Activated CD4-positive, alpha-beta T cell treated with anti-CD3 and anti-CD28 coated beads for 4 hours (primary cell): ENCODE measurements at regions not wholly inside any gene's neighbourhood (a gene's known extent, or its start where the extent isn't known, plus 50 kb on each side); places are given as distances from the start of the nearest gene placed in this dataset.
"Not testable (repeated sequence)": the region's sequence is repeated elsewhere in the genome, so short reads cannot be mapped to it uniquely, and the experiment has no call there.

Source experiments
- DNase-seq, 2 donors: peaks; one replicate each; pipeline ENCODE4 v3.0.0-alpha.2; 2020

DNA sequence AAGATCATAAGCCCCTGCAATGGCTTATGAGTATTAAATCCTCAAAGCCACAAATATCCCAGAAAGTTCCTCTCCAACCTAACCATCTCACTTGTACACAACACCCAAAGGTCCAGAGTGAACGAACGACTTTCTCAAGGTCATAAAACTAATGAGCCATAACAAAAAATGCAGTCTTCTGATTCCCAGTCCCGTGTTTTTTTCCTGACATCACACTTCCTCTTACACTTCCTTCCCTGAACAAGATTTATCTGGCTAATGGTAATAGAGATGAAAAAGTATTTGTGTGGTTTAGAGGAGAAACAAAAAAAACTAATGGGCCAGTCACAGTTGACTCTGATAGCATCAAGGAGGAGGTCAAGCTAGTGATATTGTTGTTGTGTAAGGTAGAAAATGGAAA, 99.5 kb upstream of the KLHL13 start:
- no peak for DNase-seq

DNA sequence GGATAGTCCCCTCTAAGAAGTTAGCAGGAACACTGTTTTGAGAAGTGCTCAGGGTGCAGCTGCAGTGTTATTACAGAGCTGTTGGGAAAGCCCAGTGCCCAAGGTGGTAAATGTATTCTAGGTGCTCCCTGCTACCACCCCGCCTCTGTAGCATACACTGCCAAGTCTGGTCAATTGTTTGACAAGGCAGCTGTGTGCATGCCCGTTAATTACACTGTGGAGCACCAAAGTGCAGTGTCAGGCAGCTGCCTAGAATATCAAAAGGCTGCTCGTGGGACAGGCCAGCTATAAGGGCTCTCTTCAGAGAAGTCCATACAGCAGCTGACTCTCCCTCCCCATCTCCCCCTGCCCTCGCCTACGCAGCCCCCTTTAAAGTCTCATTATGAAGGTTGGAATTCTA, 99.9 kb upstream of the KLHL13 start:
- no peak for DNase-seq

DNA sequence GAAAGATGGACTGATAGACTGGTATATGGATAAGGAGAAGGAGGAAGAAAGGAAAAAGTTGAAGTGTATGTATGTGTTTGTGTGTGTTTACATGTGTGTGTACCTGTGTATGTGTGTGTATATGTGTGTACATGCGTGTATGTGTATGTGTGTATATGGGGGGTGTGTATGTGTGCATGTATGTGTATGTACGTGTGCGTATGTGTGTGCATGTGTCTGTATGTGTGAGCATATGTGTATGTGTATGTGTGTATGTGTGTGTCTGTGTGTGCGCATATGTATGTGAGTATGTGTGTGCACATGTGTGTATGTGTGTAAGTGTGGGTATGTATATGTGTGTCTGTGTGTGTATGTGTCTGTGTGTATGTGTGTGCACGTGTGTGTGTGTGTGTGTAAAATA, 101.5 kb upstream of the KLHL13 start:
- DNase-seq = no peak

DNA sequence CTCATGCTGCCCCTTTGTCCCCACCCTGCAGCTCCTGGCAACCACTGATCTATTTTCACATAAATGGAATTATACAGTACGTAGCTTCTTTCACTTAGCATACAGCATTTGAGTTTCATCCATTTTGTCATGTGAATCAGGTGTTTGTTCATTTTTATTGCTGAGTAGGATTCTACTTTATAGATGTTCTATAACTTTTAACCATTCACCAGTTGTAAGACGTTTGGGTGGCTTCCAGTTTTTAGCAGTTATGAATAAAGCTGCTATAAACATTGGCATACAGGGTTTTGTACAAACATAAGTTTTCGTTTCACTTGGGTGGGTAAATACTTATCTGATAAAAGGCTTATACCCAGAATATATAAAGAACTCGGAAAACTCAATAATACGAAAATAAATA, 102.3 kb upstream of the KLHL13 start:
- DNase-seq = no peak

DNA sequence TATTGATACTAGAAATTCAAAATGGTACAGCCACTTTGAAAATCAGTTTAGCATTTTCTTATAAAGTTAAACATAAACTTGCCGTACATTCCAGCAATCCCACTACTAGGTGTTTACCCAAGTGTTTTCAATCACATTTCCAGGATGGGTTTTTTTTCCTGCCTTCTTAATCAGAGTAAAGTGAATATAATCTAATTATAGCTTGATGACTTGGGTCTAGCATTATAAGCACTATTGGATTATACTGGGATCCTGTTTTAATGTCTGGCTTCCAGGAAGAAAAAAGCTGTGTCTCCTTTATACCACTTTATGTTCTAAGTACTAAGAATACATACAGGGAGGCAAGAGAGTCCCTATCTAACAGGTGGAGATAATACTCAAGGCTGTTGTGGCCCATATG, 103.3 kb upstream of the KLHL13 start:
- no peak for DNase-seq

DNA sequence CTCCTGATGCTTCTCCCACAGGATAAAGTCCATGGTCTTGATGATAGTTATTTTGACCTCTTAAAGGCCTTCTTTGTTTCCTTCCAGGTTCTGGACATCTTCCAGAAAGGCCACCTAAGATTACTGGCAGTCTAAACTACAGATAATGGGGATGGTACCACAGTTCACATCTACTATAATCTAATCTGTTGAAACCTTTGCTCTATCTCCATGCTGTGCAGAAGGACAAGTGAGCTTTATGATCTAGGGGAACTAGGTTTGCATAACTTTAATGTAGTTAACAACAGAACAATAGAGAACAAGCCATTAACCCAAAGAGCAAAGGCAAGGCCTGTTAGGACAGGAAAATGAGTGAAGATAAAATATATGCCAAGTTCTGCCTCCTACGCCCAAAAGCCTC, 103.9 kb upstream of the KLHL13 start:
- no peak for DNase-seq

DNA sequence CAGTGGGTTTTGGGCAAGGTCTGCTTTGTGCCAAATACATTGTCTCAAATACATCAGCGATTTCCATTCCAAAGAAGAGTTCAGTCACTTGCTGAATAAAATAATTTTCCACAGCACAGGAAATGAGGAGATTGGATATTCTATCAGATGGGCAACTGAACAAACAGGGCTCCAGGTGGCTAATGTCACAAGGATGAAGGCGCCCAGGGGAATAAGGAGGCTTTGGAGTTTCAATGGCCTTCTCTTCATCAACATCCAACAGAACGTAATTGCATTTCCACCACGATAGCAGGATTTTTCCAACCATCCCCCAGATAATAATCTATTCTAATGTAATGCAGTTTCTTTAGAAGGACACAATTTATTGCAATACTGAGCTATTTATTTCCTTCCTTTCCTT, 104.7 kb upstream of the KLHL13 start:
- DNase-seq = no peak

DNA sequence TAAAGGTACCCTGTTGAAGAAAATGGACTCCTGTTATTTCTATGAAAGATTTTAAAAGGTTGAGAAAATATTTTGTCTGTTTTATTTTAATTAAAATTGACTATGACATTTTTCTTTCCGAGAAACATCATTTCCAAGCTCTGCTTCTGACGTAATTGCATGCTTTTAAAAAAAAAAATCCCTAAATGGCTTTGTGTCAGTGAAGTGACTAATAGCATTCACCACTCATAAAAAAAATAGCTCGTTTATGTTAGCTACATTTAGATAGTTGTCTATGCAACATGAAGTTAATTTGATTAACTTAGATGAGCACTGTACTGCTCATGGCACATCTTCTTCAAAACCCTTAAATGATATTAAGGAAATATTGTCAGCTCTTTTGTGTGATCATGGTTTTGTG, 105.1 kb upstream of the KLHL13 start:
- no peak for DNase-seq

DNA sequence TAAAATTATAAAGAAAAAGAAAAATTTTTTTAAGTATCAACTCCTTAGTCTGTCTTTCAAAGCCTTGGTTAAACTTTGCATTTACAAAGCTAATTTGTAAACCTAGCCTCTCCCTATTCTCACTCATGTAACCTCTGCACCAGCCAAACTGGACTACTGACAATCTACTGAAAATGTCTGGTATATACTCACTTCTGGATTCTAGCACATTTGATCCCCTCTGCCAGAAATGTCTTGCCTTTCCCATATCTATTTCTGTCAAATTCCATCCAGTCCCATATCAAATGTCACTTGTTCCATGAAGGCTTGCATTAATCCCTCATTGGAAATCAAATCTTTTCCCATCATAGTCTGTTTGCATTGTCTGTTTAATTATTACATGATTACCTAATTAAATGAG, 105.8 kb upstream of the KLHL13 start:
- DNase-seq = no peak

DNA sequence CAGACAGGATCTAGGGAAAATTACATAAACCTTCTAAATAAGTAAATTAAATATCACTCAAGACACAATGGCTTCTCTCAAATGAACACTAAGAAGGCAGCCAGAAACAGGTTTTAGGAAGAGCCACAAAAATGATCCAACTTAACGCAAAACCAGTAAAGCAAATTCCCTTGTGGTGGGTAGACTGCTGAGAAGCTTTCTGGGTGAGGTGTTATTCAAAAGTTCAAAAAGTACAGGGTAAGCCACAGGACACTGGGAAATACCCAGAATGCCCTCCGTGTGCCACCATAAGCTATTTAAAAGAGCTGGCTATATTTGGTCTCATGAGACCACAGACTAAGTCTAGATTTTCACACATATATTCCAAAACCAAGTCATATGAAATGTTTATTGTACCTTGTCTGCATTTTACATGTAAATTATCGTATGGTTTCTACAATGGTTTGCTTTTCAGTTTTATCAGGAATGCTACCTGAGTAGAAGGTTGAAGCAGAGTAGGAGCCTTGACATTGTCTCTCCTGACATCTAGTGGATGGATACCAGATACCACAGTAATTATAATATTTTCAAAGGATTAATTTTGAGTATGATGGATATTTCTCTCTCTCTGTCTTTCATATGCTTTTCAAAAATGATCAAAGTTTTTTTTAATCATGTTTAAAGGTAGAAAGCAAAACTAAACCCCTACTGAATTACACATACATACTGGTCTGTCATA, 109.3 kb upstream of the KLHL13 start:
- DNase-seq = no peak

DNA sequence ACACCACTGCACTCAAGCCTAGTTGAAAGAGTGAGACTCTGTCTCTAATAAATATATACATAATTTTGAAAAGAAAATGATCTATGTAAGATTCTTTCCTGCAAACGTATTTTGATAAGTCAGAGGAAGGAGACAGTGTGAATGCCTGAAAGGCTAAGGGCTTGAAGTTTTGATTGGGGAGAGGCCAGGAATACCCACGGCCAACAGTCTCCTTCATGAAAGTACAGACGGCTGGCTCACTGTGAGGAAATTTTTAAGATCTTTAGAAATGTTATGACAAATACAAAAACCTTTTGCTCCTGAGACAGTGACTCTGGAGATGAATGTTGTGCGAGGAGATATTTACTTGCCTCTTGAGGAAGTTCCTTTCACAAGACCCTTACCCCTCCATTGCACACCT, 111.4 kb upstream of the KLHL13 start:
- no peak for DNase-seq

DNA sequence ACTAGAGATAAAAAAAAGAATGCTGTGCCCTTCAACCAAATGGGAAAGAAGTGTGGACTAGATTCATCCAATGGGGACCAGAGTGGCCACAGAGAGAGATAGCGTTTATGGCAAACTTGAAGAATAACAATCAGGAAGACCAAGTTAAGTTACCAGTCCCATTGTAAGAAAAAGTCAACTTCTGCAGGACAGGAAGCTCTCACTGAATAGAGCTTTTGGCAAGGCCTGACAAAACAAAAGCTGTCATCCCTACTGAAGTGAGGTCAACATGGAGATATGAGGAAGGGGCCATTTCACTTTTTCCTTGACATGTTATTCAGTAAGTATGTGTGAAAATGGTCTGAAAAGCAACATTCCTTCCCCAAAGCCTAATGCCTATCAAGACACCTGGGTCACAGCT, 111.8 kb upstream of the KLHL13 start:
- DNase-seq = no peak

DNA sequence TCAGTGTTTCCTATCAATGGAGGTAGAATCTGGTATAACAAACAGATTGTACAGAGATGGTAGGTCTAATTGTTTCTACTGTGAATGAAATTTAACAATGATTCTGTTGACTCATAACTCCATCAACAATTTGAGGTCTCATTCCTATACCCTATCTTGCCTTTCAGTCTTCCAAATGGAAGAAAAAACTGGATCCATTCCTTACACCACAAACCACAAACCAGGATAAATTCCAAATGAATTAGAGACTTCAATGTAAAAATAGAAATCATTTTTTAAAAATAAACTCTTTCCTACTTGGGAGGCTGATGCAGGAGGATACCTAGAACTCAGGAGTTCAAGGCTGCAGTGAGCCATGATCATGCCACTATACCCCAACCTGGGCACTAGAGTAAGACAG, 114.4 kb upstream of the WDR44 start:
- no peak for DNase-seq

DNA sequence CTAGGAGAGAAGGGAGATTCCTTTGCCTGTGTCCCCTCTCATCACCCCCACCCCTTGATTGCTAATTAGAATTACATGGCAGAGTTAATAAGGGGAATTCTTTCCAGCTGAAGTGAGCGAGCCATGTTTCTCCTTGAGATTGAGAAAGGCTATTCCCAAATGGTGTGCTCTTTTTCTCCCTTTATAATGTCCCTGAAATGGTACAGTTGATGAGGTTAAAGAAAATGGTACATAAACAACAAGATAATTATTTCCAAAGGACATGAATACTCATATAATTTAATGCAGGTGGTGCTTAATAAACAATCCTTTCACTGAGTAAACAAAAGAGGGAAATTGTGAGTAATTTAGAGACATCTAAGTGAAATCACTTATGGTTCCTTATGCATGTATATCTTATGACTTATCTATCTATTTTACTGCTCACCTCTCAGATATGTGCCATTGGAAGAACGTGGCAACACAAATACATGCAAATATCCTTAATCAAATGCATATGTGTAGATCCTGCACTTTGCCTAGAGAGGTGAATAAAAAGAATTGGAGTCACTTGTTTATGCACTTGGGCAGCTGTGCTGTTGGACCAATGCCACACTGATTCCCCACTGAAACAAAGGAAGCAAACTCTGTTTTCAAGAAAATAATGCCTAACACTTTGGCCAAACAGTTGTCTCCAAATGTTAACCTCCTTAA, 106.6 kb upstream of the WDR44 start:
- no peak for DNase-seq

DNA sequence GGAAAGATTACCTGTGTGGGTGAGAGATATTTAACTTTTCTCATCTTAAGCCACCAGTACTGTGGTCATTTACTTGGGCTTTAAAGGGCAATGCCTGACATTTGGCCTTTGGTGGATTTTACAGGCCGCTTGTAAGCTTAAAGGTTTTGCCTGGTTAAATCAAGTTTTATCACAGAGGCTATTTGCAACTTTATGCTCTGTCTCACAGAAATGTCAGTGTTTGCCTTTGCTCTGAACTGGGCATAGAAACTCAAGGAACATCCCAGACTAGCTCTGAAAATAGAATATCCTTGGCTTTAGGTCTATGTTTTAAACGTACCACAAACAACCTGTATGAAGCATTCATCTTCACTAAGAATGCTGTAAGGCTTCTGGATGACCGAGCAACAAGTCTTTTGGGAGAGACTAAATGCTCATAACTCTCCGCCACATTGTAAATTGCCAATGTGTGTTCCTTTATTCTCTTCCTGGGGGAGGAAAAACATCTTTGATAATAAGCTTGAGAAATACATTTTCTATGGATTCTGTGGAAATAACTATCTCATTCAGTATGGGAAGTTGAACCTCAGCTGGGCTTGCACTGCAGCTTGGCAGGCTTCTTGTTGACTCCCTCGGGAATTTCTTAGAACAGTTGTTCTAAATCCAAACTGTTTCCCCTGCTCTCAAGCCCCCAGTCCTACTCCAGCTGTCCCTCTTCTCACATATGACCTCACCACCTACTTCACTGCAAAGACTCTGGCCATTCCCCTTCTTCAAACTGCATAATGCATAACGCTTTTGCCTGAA, 105.8 kb upstream of the WDR44 start:
- DNase-seq = no peak

DNA sequence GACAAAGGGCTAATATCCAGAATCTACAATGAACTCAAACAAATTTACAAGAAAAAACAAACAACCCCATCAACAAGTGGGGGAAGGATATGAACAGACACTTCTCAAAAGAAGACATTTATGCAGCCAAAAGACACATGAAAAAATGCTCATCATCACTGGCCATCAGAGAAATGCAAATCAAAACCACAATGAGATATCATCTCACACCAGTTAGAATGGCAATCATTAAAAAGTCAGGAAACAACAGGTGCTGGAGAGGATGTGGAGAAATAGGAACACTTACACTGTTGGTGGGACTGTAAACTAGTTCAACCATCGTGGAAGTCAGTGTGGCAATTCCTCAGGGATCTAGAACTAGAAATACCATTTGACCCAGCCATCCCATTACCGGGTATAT, 98.9 kb upstream of the WDR44 start:
- not testable (repeated sequence) for DNase-seq

DNA sequence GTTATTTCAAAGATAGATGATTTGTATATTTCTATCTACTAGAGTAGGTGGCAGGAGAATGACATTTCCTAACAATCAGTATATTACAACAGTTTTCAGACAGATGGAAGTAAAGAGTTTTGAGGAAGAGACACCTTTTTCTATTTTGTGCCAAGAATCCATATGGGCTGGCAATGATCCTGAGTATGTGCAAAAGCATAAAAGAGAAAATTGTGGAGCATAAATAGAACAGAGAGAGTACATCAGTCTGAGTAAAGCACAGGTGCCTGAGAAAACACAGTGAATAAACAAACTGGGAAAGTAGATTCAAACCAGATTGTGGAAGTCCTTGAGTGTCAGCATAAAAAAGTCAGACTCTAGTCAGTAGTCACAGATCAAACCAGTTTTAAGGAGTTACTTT, 96.8 kb upstream of the WDR44 start:
- no peak for DNase-seq

DNA sequence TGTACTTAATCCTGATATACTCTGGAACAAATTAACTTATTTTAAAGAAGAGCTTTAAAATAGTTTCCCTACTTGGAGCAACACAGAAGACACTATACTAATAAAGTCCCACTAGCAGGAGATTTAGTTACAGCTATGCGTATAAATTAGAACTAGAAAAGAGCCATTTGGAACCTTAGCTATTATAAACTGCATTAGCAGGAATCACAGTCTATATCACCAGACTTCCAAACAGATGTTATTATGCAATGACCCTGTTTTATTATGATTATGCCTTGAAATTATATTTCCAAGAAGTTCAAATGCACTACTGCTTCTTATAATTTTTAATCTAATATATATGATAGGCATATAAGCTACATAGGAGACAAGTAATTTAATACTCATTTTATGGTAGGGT, 95.5 kb upstream of the WDR44 start:
- DNase-seq = no peak

DNA sequence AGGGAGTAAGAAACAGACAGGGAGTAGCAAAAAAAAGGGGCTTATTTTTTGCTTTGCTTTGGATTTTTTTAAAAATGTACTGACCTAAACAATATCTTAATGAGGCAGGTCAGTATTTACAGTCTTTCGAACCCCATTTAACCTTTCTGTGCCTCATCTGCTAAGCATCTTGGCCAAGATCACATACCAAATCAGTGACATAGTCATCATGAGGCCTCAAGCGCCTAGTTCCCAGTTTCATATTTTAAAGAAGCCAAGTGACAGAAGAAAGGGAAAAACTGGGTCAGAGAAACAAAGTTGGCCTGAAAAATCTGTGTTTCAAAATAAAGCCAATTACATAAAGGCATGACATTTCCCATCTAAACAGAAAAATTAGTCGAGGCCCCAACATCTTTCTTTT, 94.6 kb upstream of the WDR44 start:
- DNase-seq = no peak

DNA sequence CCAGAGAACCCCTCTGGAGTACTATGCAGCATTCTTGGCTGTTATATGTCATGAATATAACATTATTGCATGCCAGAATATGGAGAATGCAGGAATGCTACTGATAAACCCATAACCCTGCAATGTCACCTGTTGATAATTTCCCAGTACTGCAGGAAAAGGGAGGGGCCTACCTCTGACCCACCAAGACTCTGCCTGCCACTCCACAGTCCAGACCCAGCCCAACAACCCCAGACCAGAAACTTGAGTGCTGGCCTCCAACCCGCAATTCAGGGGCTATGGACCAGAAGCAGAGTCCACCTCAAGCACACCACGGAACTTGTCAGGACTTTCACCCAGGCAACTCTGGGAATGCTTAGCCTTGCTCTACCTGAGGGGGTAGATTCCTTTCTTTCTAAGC, 92.9 kb upstream of the WDR44 start:
- no peak for DNase-seq

DNA sequence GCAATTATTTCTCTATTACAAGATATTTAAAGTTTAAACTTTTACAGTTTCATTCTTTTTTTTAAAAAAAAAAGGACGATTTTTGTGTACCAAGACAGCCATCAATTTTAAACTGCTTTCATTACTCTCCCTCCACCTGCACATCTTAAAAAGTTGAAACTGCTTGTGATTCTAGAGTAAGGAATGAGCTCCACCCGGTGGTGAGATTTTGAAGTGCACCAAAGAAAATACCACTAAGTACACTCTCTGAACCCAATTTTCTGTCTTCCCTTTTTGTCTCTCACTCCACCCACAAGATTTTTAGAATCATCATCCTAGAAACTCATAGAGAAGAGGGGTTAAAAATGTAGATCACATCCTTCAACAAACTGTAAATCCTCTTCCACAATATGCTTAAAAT, 91.3 kb upstream of the WDR44 start:
- peak in 1 of 2 donors; percentile 38 for DNase-seq

DNA sequence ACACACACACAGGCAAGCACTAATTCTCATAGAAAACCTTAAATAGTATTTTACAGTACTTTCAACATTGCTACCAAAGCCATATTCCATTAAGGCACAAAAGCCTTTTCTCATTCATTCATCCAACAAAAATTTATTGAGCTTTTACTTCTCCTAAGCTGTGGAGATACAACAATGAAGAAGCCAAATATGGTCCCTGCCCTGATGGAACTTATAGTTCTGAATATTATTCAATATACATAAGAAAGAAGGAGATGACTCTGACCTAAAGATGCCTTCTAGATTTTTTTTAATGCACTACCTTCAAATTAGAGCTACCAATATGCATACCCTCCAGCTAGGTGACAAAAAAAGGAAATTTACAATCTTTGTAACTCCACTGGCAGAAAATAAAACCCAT, 90.0 kb upstream of the WDR44 start:
- DNase-seq = no peak

DNA sequence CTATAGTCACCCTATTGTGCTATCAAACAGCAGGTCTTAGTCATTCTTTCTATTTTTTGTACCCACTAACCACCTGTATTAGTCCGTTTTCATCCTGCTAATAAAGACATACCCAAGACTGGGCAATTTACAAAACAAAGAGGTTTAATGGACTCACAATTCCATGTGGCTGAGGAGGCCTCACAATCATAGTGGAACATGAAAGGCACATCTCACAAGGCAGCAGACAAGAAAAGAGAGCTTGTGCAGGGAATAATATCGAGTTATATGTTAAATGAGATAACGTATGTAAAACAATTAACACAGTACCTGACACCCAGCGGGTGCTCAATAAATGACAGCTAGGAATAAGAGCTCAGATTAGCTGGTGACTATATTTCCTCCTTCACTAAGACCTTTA, 88.1 kb upstream of the WDR44 start:
- DNase-seq = no peak

DNA sequence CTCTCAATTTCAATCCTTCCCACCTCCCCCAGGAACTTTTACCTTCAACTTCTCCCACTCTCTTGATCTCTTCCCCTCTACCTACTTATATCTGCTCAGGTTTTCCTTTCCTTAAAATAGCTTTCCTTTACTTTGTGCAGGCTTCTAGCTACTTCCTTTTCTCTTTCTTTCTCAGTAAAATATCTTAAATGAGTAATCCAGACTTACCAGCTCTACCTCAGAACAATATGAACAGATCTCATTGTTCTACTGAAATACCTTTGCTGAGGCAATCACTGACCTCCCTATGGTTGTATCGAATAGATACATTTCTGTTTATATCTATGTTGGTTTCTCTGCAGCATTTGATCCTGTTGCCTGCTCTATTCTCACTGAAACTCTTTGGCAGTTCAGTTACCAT, 86.7 kb upstream of the WDR44 start:
- DNase-seq = no peak
